ENCODE measurements at regions not wholly inside any gene's neighbourhood (a gene's known extent, or its start where the extent isn't known, plus 50 kb on each side); places are given as distances from the start of the nearest gene placed in this dataset.

GRCh38 chr10:110375121-110375520 is 70.4 kb upstream of the SMNDC1 start:
- Histone ChIP-seq H3K9ac (ENCODE audit: insufficient read depth in 1 of 2, low read length in 2 of 2) (no peak overlapping the region), H3K4me1 (ENCODE audit: control insufficient read depth in 5 of 5, insufficient read depth in 5 of 5, low read length in 5 of 5) (peaks cover 0 to 10% (median 7%) of the 10 kb centered on the region in 5 donors), H3K27me3 (ENCODE audit: control insufficient read depth in 3 of 3, insufficient read depth in 3 of 3, low read length in 2 of 3) (peaks cover 0 to 3% (median 0%) of the 10 kb centered on the region in 3 donors), H3K9me3 (ENCODE audit: control insufficient read depth in 4 of 4, insufficient read depth in 3 of 4, low read length in 3 of 4) (no peaks in the 10 kb centered on the region), H3K4me3 (no peak overlapping the region), H3K27ac (ENCODE audit: low read depth in 1 of 2, low read length in 1 of 2) (no peak overlapping the region), H3K36me3 (ENCODE audit: control insufficient read depth in 4 of 4, insufficient read depth in 4 of 4, low read length in 4 of 4) (no peaks in the 10 kb centered on the region)
- no peak for TF ChIP-seq CTCF (IDR thresholded peaks at IDR 0.05; ENCODE audit: control extremely low read depth, extremely low read depth)
- no peak for DNase-seq
- 97 to 98% methylated on average over 2 of the region's 2 CpGs for WGBS, 2 donors
- no peak for ATAC-seq (ENCODE audit: insufficient read depth, low FRiP score)

- H3K27ac ChIP-seq (ENCODE audit: low read depth in 1 of 2, low read length in 1 of 2): peak overlapping the region in 1 of 2 donors; percentile 79
- DNase-seq (peak; percentile 31 to 72 (median 38)), ATAC-seq (ENCODE audit: insufficient read depth, low FRiP score) (no peak)
- no peaks in the 10 kb centered on the region for H3K36me3 ChIP-seq (ENCODE audit: control insufficient read depth in 4 of 4, insufficient read depth in 4 of 4, low read length in 4 of 4)
- no peak overlapping the region for H3K9ac ChIP-seq (ENCODE audit: insufficient read depth in 1 of 2, low read length in 2 of 2)
- H3K4me1 ChIP-seq (ENCODE audit: control insufficient read depth in 5 of 5, insufficient read depth in 5 of 5, low read length in 5 of 5): peaks cover 0 to 10% (median 7%) of the 10 kb centered on the region in 5 donors
- WGBS, 2 donors: 46 to 47% methylated on average over 21 of the region's 21 CpGs
- H3K4me3 ChIP-seq: no peak overlapping the region
- peaks cover 0 to 3% (median 0%) of the 10 kb centered on the region in 3 donors for H3K27me3 ChIP-seq (ENCODE audit: control insufficient read depth in 3 of 3, insufficient read depth in 3 of 3, low read length in 2 of 3)
- no peak for TF ChIP-seq CTCF (IDR thresholded peaks at IDR 0.05; ENCODE audit: control extremely low read depth, extremely low read depth)
- H3K9me3 ChIP-seq (ENCODE audit: control insufficient read depth in 4 of 4, insufficient read depth in 3 of 4, low read length in 3 of 4): no peaks in the 10 kb centered on the region
Measured at GRCh38 chr10:110376021-110376766, 71.5 kb upstream of the SMNDC1 start.

GRCh38 chr10:110376767-110377160 is 72.0 kb upstream of the SMNDC1 start:
- 75 to 80% methylated on average over 5 of the region's 5 CpGs for WGBS, 2 donors
- no peak for DNase-seq
- TF ChIP-seq CTCF (IDR thresholded peaks at IDR 0.05; ENCODE audit: control extremely low read depth, extremely low read depth): no peak
- H3K36me3 ChIP-seq (ENCODE audit: control insufficient read depth in 4 of 4, insufficient read depth in 4 of 4, low read length in 4 of 4): no peaks in the 10 kb centered on the region
- no peak overlapping the region for H3K4me3 ChIP-seq
- peaks cover 0 to 10% (median 7%) of the 10 kb centered on the region in 5 donors for H3K4me1 ChIP-seq (ENCODE audit: control insufficient read depth in 5 of 5, insufficient read depth in 5 of 5, low read length in 5 of 5)
- H3K9me3 ChIP-seq (ENCODE audit: control insufficient read depth in 4 of 4, insufficient read depth in 3 of 4, low read length in 3 of 4): no peaks in the 10 kb centered on the region
- H3K27ac ChIP-seq (ENCODE audit: low read depth in 1 of 2, low read length in 1 of 2): peak overlapping the region in 1 of 2 donors; percentile 79
- ATAC-seq (ENCODE audit: insufficient read depth, low FRiP score): no peak
- no peak overlapping the region for H3K9ac ChIP-seq (ENCODE audit: insufficient read depth in 1 of 2, low read length in 2 of 2)
- peaks cover 0 to 3% (median 0%) of the 10 kb centered on the region in 3 donors for H3K27me3 ChIP-seq (ENCODE audit: control insufficient read depth in 3 of 3, insufficient read depth in 3 of 3, low read length in 2 of 3)
